Retinal pigment epithelial cell (primary cell): ENCODE measurements at regions not wholly inside any gene's neighbourhood (a gene's known extent, or its start where the extent isn't known, plus 50 kb on each side); places are given as distances from the start of the nearest gene placed in this dataset.
"Not testable (repeated sequence)": the region's sequence is repeated elsewhere in the genome, so short reads cannot be mapped to it uniquely, and the experiment has no call there.

Experiments
- DNase-seq: peaks from one replicate; pipeline ENCODE4 v3.0.0-alpha.2; 2010; ENCODE audit warnings: low read depth
- H3K4me3 ChIP-seq: 2 replicates; pipeline ENCODE4 v1.5.1; 2011; ENCODE audit warnings: mild to moderate bottlenecking, low read length, control low read depth, moderate library complexity
- CTCF ChIP-seq: conservative IDR thresholded peaks from 2 replicates; pipeline ENCODE4 v1.5.1; 2011; ENCODE audit warnings: low read depth, low read length, control low read depth, inconsistent platforms

GRCh38 chr12:74595696-74596095 lies 58.1 kb downstream of the ATXN7L3B start:
- no peak overlapping the region for H3K4me3 ChIP-seq
- TF ChIP-seq CTCF = no peak
- no peak for DNase-seq

GRCh38 chr12:74598819-74599218 lies 61.2 kb downstream of the ATXN7L3B start:
- no peak for TF ChIP-seq CTCF
- DNase-seq = no peak
- H3K4me3 ChIP-seq = no peak overlapping the region

- DNase-seq = no peak
- no peak for TF ChIP-seq CTCF
- H3K4me3 ChIP-seq = no peak overlapping the region
These were observed 62.3 kb downstream of the ATXN7L3B start for GRCh38 chr12:74599932-74600331.

GRCh38 chr12:74600817-74601216 lies 63.2 kb downstream of the ATXN7L3B start:
- not testable (repeated sequence) for H3K4me3 ChIP-seq, DNase-seq

GRCh38 chr12:74602881-74603672 lies 65.4 kb downstream of the ATXN7L3B start:
- no peak for DNase-seq
- no peak overlapping the region for H3K4me3 ChIP-seq
- TF ChIP-seq CTCF = no peak

- no peak for DNase-seq
- TF ChIP-seq CTCF = no peak
- H3K4me3 ChIP-seq = no peak overlapping the region
These were observed 70.7 kb downstream of the ATXN7L3B start for GRCh38 chr12:74608231-74608775.

GRCh38 chr12:74610711-74611110 lies 73.1 kb downstream of the ATXN7L3B start:
- TF ChIP-seq CTCF = no peak
- no peak for DNase-seq
- no peak overlapping the region for H3K4me3 ChIP-seq
